ENCODE measurements at regions not wholly inside any gene's neighbourhood (a gene's known extent, or its start where the extent isn't known, plus 50 kb on each side); places are given as distances from the start of the nearest gene placed in this dataset.

DNA sequence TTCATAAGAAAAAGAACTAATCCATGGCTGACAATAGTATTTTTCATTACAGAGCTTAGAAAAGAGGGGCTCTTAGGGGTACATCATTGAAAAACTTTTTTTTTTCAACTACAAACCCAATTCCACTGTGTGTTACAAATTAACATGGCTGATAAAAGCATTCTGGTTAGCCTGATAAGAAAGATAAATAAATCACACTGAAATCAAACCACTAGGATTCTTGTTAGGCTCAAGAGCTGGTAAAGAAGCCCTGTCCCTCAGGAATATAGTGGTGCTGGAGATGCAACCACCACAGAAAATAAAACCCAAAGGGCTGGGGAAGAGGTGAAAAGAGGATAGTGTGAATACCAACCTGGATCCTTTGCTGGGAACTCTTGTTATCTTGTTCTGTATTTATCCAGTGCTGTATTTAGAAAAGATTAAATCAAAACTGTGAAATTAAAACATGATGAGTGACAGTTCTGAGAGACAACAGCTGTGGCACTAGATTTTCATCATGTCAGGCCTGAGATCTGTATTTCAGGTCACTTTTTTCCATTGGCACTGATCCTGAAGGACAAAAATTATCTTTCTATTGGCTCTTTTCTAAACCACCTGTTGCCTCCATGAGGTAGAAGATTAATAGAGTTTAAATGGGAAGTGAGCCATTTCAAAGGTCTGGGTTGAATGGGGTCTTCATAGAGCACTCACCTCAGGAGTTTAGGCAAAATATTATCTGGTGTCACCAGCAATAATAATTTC lies 118.6 kb downstream of the ARRDC3 start:
- ChIA-PET POLR2A (no interaction called here), CTCF (interaction anchor here (0.7 to 1.2 kb wide), 2 partner anchors 18 to 30 kb away, joined by 3 read pairs; no protein-coding TSS in a partner anchor)
- TF ChIP-seq, protein P1, sequence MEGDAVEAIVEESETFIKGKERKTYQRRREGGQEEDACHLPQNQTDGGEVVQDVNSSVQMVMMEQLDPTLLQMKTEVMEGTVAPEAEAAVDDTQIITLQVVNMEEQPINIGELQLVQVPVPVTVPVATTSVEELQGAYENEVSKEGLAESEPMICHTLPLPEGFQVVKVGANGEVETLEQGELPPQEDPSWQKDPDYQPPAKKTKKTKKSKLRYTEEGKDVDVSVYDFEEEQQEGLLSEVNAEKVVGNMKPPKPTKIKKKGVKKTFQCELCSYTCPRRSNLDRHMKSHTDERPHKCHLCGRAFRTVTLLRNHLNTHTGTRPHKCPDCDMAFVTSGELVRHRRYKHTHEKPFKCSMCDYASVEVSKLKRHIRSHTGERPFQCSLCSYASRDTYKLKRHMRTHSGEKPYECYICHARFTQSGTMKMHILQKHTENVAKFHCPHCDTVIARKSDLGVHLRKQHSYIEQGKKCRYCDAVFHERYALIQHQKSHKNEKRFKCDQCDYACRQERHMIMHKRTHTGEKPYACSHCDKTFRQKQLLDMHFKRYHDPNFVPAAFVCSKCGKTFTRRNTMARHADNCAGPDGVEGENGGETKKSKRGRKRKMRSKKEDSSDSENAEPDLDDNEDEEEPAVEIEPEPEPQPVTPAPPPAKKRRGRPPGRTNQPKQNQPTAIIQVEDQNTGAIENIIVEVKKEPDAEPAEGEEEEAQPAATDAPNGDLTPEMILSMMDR (IDR thresholded peaks at IDR 0.05; ENCODE audit: insufficient read depth, low read depth, low read length) = no peak
- H3K4me3 ChIP-seq (ENCODE audit: low read depth, low read length) = no peak overlapping the region
- no peak for DNase-seq (ENCODE audit: low read depth)
- no peaks in the 10 kb centered on the region for H3K36me3 ChIP-seq (ENCODE audit: control insufficient read depth, insufficient read depth, low read length)
- no peaks in the 10 kb centered on the region for H3K27me3 ChIP-seq (ENCODE audit: control insufficient read depth, insufficient read depth, low read length)

DNA sequence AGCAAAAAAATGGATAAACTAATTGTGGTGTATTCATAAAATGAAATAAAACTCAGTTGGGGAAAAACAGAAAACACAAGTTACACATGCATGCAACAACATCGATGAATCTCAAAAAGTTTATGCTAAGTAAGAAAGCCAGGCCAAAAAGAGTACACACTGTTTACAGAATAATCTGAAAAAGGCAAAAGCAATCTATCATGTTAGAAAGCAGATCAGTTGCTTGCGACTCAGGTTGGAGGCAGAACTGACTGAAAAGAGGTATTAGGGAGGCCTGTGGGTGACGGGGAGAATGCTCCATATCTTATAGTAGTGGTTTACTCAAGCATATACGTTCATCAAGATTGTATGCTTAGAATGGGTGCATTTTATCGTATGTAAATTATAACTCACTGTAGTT lies 119.2 kb downstream of the ARRDC3 start:
- ChIA-PET POLR2A (no interaction called here), CTCF (no interaction called here)

DNA sequence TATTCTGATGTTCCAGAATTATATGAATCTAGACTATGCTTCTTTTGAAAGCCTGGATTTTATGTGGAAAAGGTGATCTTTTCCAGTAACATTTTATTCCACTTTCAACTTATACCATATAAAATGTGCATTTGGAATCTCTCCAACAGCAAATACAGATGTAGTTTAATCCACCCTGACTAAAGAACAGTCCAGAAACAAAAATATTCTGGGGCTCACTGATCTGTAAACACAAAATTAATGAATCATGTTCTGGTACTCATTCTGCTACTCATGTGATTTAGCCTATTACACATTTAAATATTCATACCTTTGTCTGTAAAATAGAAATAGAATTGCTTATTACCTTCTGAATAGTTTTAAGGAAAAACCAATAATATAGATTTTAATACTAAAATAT lies 125.8 kb downstream of the ARRDC3 start:
- POLR2A ChIA-PET = no interaction called here
- Histone ChIP-seq H3K27me3 (ENCODE audit: control insufficient read depth, insufficient read depth, low read length) (no peaks in the 10 kb centered on the region), H3K4me3 (ENCODE audit: low read depth, low read length) (no peak overlapping the region), H3K36me3 (ENCODE audit: control insufficient read depth, insufficient read depth, low read length) (no peaks in the 10 kb centered on the region)
- TF ChIP-seq, protein P1 (IDR thresholded peaks at IDR 0.05; ENCODE audit: insufficient read depth, low read depth, low read length) = no peak
- no peak for DNase-seq (ENCODE audit: low read depth)
- CTCF ChIA-PET = interaction anchor here (1.7 kb wide), 1 partner anchor 14 kb away, joined by 5 read pairs; no protein-coding TSS in a partner anchor

More for the DNA sequence above, 119.2 kb downstream of the ARRDC3 start:
- Histone ChIP-seq H3K27me3 (ENCODE audit: control insufficient read depth, insufficient read depth, low read length) (no peaks in the 10 kb centered on the region), H3K36me3 (ENCODE audit: control insufficient read depth, insufficient read depth, low read length) (no peaks in the 10 kb centered on the region), H3K4me3 (ENCODE audit: low read depth, low read length) (no peak overlapping the region)
- DNase-seq (ENCODE audit: low read depth) = no peak
- TF ChIP-seq, protein P1 (IDR thresholded peaks at IDR 0.05; ENCODE audit: insufficient read depth, low read depth, low read length) = no peak

DNA sequence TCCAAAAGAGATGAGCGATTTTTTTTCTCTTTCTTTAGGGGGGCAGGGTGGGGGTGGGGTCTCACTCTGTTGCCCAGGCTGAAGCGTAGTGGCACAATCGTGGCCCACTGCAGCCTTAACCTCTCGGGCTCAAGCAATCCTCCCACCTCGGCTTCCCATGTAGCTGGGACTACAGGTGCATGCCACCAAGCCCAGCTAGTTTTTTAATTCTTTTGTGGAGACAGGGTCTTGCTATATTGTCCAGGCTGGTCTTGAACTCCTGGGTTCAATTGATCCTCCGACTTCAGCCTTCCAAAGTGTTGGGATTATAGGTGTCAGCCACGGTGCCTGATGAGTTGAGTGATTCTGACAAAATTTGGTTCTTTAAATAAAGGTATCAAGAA lies 127.0 kb downstream of the ARRDC3 start:
- no peaks in the 10 kb centered on the region for H3K36me3 ChIP-seq (ENCODE audit: control insufficient read depth, insufficient read depth, low read length)
- DNase-seq (ENCODE audit: low read depth) = no peak
- POLR2A ChIA-PET = no interaction called here

DNA sequence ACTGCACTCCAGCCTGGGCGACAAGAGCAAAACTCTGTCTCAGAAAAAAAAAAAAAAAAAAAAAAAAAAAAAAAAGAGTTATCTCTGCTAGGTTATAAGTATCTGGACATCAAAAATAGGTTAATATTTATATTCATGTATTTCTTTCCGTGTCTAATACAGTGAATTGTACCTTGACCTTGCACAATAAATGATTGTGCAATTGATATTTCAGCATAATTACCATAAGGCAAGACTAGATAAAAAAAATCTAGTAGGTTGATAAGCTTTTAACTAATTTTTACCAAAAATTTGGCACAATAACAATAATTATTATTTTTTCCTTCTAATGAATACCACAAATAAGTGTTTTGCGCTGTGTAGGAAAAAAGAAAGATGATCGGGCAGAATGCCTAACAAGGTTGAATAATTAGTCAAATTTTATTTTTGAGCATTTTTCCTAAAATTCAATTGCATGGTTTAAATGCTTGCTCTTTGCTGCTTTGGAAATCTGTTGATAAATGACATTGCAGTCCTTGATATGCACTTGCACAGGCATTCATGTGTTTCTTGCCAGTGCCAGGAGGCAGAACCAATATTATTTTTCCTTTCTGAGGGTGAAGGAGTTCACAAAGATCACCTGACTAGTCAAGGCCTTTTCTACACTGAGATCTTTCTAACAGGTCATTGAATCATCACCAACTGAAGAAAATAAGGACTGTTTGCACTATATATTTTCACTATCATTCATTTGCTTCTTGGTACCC lies 127.5 kb downstream of the ARRDC3 start:
- Histone ChIP-seq H3K36me3 (ENCODE audit: control insufficient read depth, insufficient read depth, low read length) (no peaks in the 10 kb centered on the region), H3K27me3 (ENCODE audit: control insufficient read depth, insufficient read depth, low read length) (no peaks in the 10 kb centered on the region), H3K4me3 (ENCODE audit: low read depth, low read length) (no peak overlapping the region)
- TF ChIP-seq, protein P1 (IDR thresholded peaks at IDR 0.05; ENCODE audit: insufficient read depth, low read depth, low read length) = no peak
- ChIA-PET POLR2A (no interaction called here), CTCF (interaction anchor here (1.1 kb wide), 1 partner anchor 11 kb away, joined by 3 read pairs; no protein-coding TSS in a partner anchor)
- DNase-seq (ENCODE audit: low read depth) = no peak

More for the DNA sequence above, 127.0 kb downstream of the ARRDC3 start:
- Histone ChIP-seq H3K4me3 (ENCODE audit: low read depth, low read length) (no peak overlapping the region), H3K27me3 (ENCODE audit: control insufficient read depth, insufficient read depth, low read length) (no peaks in the 10 kb centered on the region)
- TF ChIP-seq, protein P1 (IDR thresholded peaks at IDR 0.05; ENCODE audit: insufficient read depth, low read depth, low read length) = no peak
- CTCF ChIA-PET = no interaction called here

All from BJ (cell line).